GM23338 (cell line): ENCODE measurements at regions not wholly inside any gene's neighbourhood (a gene's known extent, or its start where the extent isn't known, plus 50 kb on each side); places are given as distances from the start of the nearest gene placed in this dataset.

Source experiments
- ATAC-seq: fragments of 200-7000 bp; cut with Tn5 transposase; 3 replicates; pipeline ENCODE4 v1.9.1; 2020
- DNase-seq: peaks from one replicate; pipeline ENCODE4 v3.0.0-alpha.2; 2015; ENCODE audit warnings: low spot score
- H2AFZ ChIP-seq: fragments of 200-600 bp; sonication (generic); 2 replicates; pipeline ENCODE4 v1.8.0; 2016; ENCODE audit warnings: antibody characterized with exemption, mild to moderate bottlenecking, moderate library complexity
- H3F3A ChIP-seq: fragments of 200-600 bp; sonication (generic); replicated peaks from 2 replicates; pipeline ENCODE4 v1.8.0; 2017; ENCODE audit warnings: antibody characterized with exemption, mixed run types, low read depth
- H3K27ac ChIP-seq: fragments of 200-600 bp; sonication (generic); 2 replicates; pipeline ENCODE4 v1.6.1; 2016; ENCODE audit warnings: low read depth
- H3K27me3 ChIP-seq: fragments of 200-600 bp; sonication (generic); 2 replicates; pipeline ENCODE4 v1.8.0; 2016; ENCODE audit warnings: mild to moderate bottlenecking, mixed run types, moderate library complexity; ENCODE audit not compliant: insufficient read depth
- H3K36me3 ChIP-seq: fragments of 200-600 bp; sonication (generic); 2 replicates; pipeline ENCODE4 v1.8.0; 2016; ENCODE audit warnings: mild to moderate bottlenecking; ENCODE audit not compliant: insufficient read depth
- H3K4me1 ChIP-seq: fragments of 200-600 bp; sonication (generic); 2 replicates; pipeline ENCODE4 v1.8.0; 2016; ENCODE audit warnings: mild to moderate bottlenecking, moderate library complexity; ENCODE audit not compliant: insufficient read depth
- H3K4me2 ChIP-seq: fragments of 200-600 bp; sonication (generic); 2 replicates; pipeline ENCODE4 v1.7.1; 2017; ENCODE audit warnings: mixed run types
- H3K4me3 ChIP-seq: fragments of 200-600 bp; sonication (generic); 2 replicates; pipeline ENCODE4 v1.6.1; 2016; ENCODE audit warnings: mixed run types
- H3K79me2 ChIP-seq: fragments of 200-600 bp; sonication (generic); replicated peaks from 2 replicates; pipeline ENCODE4 v1.8.0; 2017; ENCODE audit warnings: mild to moderate bottlenecking; ENCODE audit not compliant: insufficient read depth
- H3K9me2 ChIP-seq: fragments of 200-600 bp; sonication (generic); 2 replicates; pipeline ENCODE4 v1.8.0; 2017; ENCODE audit not compliant: insufficient read depth
- H4K20me1 ChIP-seq: fragments of 200-600 bp; sonication (generic); replicated peaks from 2 replicates; pipeline ENCODE4 v1.8.0; 2017; ENCODE audit warnings: mild to moderate bottlenecking; ENCODE audit not compliant: insufficient read depth
- H3K27ac Mint-ChIP-seq: 2 replicates; pipeline ENCODE4 v1.8.0; 2020; ENCODE audit warnings: inconsistent platforms, mild to moderate bottlenecking, moderate library complexity, mixed read lengths
- H3K27me3 Mint-ChIP-seq: 3 replicates; pipeline ENCODE4 v1.8.0; 2022; ENCODE audit warnings: low read depth, mild to moderate bottlenecking, moderate library complexity, mixed read lengths, inconsistent platforms; ENCODE audit not compliant: insufficient read depth, poor library complexity
- H3K36me3 Mint-ChIP-seq: 3 replicates; pipeline ENCODE4 v1.8.0; 2021; ENCODE audit warnings: low read depth, mild to moderate bottlenecking, inconsistent platforms, moderate library complexity, mixed read lengths
- H3K4me1 Mint-ChIP-seq: 3 replicates; pipeline ENCODE4 v1.8.0; 2020; ENCODE audit warnings: mild to moderate bottlenecking, inconsistent platforms, mixed read lengths
- H3K4me3 Mint-ChIP-seq: 3 replicates; pipeline ENCODE4 v1.8.0; 2021; ENCODE audit warnings: moderate library complexity, mild to moderate bottlenecking, inconsistent platforms, mixed read lengths
- H3K9me3 Mint-ChIP-seq: 3 replicates; pipeline ENCODE4 v1.8.0; 2020; ENCODE audit warnings: moderate library complexity, mild to moderate bottlenecking, inconsistent platforms, mixed read lengths
- JUNB ChIP-seq: IDR thresholded peaks from one replicate; pipeline ENCODE4 v1.6.1; 2016; ENCODE audit warnings: antibody characterized with exemption; ENCODE audit not compliant: unreplicated experiment
- NANOG ChIP-seq: IDR thresholded peaks from 2 replicates; pipeline ENCODE4 v1.6.1; 2016; ENCODE audit warnings: antibody characterized with exemption, borderline replicate concordance
- ZNF331 ChIP-seq: fragments of 250-450 bp; sonication (Bioruptor Pico); IDR thresholded peaks from 2 replicates; pipeline ENCODE4 v1.5.0; 2020; ENCODE audit warnings: low read depth, mild to moderate bottlenecking, moderate library complexity
- TF ChIP-seq, protein P1 (sequence below), 2 experiments: fragments of 200-600 bp in 1 of 2; sonication (generic) in 1 of 2; conservative IDR thresholded peaks; 2 replicates each; pipeline versions ENCODE4 v1.5.1 to v1.6.1; 2016 to 2017; ENCODE audit warnings: antibody characterized with exemption in 2 of 2, low read depth in 2 of 2, mild to moderate bottlenecking in 2 of 2, moderate library complexity in 1 of 2
- TF ChIP-seq, protein P2 (sequence below): fragments of 250-450 bp; sonication (Bioruptor Pico); IDR thresholded peaks from 2 replicates; pipeline ENCODE4 v1.5.0; 2020; ENCODE audit warnings: mild to moderate bottlenecking, moderate library complexity
- TF ChIP-seq, protein P3 (sequence below): IDR thresholded peaks from 2 replicates; pipeline ENCODE4 v1.6.1; 2016; ENCODE audit warnings: antibody characterized with exemption

DNA sequence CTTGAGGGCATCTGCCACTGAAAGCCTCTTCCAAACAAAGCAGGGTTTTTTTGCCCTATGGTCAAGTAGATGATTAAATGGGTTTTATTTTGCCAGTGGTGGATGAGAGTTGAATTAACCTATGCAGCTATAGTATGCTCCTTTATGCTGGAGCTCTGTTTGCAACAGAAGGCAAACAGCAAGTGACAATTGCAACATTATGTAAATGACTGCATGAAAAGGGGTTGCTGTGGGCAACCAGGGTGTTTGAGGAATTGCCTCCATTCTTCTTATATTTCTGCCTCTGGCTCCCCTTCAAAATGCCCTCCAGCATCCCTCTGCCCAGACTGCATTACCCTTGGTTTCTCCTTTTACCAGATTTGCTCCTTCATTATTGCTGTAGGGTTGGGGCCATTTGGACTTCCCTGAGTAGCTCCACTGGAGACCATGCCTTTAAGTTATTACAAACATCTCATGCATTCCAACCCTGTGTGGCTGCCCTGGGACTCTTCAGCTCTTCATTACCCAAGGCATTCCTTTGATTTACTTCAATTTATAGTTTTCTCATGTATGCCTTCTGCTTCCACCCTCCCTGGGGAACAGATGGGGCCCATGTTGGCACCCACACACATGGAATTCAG is 398.4 kb downstream of the PRDM2 start:
- no peak for DNase-seq
- no peaks in the 10 kb centered on the region for H4K20me1 ChIP-seq
- H3K36me3 ChIP-seq, result no peaks in the 10 kb centered on the region
- TF ChIP-seq JUNB (no peak), NANOG (no peak)
- H3K4me2 ChIP-seq, result no peak overlapping the region
- Mint-ChIP-seq H3K9me3 (no peaks in the 10 kb centered on the region), H3K4me3 (no peak overlapping the region), H3K27ac (no peak overlapping the region), H3K27me3 (peaks cover 5% of the 10 kb centered on the region), H3K4me1 (peaks cover 19% of the 10 kb centered on the region), H3K36me3 (no peaks in the 10 kb centered on the region)
- H3K27me3 ChIP-seq, result no peaks in the 10 kb centered on the region
- ATAC-seq, result no peak
- H3K4me1 ChIP-seq, result peaks cover 8% of the 10 kb centered on the region; the same call in 1 of the 2 replicates
- no peaks in the 10 kb centered on the region for H3F3A ChIP-seq
- no peaks in the 10 kb centered on the region for H3K9me2 ChIP-seq
- H2AFZ ChIP-seq, result no peak overlapping the region
- H3K4me3 ChIP-seq, result no peak overlapping the region
- no peaks in the 10 kb centered on the region for H3K79me2 ChIP-seq
- no peak overlapping the region for H3K27ac ChIP-seq

DNA sequence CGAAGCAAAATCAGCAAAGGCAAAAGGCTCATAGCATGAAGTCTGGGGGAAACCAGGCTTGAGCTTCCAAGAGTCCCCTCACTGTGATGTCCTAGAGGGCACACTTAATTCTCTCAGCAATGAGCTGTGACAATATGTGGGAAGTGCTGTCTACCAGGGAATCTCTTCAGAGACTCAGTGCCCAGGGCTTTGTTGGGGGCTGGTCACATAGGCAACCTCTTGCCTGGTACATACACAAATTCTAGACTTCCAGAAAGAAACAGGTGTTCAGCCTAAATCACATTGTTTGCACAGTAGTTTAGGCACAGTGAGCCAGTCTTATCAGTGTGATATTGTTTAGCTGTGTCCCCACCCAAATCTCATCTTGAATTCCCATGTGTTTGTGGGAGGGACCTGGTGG is 400.5 kb downstream of the PRDM2 start:
- no peak for DNase-seq
- no peaks in the 10 kb centered on the region for H3K9me3 Mint-ChIP-seq

More for the DNA sequence above, 400.5 kb downstream of the PRDM2 start:
- Histone ChIP-seq H3F3A (no peaks in the 10 kb centered on the region), H3K4me2 (no peak overlapping the region), H3K4me1 (peaks cover 8% of the 10 kb centered on the region; the same call in 1 of the 2 replicates), H3K36me3 (no peaks in the 10 kb centered on the region), H4K20me1 (no peaks in the 10 kb centered on the region), H2AFZ (no peak overlapping the region), H3K79me2 (no peaks in the 10 kb centered on the region), H3K27me3 (no peaks in the 10 kb centered on the region), H3K9me2 (peaks cover 3% of the 10 kb centered on the region; the same call in 1 of the 2 replicates), H3K27ac (no peak overlapping the region), H3K4me3 (no peak overlapping the region)
- no peaks in the 10 kb centered on the region for H3K36me3 Mint-ChIP-seq
- peaks cover 3% of the 10 kb centered on the region for H3K27me3 Mint-ChIP-seq
- H3K4me3 Mint-ChIP-seq, result no peak overlapping the region
- H3K4me1 Mint-ChIP-seq, result peaks cover 19% of the 10 kb centered on the region
- TF ChIP-seq ZNF331, result no peak
- TF ChIP-seq, protein P1, sequence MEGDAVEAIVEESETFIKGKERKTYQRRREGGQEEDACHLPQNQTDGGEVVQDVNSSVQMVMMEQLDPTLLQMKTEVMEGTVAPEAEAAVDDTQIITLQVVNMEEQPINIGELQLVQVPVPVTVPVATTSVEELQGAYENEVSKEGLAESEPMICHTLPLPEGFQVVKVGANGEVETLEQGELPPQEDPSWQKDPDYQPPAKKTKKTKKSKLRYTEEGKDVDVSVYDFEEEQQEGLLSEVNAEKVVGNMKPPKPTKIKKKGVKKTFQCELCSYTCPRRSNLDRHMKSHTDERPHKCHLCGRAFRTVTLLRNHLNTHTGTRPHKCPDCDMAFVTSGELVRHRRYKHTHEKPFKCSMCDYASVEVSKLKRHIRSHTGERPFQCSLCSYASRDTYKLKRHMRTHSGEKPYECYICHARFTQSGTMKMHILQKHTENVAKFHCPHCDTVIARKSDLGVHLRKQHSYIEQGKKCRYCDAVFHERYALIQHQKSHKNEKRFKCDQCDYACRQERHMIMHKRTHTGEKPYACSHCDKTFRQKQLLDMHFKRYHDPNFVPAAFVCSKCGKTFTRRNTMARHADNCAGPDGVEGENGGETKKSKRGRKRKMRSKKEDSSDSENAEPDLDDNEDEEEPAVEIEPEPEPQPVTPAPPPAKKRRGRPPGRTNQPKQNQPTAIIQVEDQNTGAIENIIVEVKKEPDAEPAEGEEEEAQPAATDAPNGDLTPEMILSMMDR (conservative IDR thresholded peaks at IDR 0.05; ENCODE audit: low read depth in 2 of 2), result no peak
- TF ChIP-seq, protein P2, sequence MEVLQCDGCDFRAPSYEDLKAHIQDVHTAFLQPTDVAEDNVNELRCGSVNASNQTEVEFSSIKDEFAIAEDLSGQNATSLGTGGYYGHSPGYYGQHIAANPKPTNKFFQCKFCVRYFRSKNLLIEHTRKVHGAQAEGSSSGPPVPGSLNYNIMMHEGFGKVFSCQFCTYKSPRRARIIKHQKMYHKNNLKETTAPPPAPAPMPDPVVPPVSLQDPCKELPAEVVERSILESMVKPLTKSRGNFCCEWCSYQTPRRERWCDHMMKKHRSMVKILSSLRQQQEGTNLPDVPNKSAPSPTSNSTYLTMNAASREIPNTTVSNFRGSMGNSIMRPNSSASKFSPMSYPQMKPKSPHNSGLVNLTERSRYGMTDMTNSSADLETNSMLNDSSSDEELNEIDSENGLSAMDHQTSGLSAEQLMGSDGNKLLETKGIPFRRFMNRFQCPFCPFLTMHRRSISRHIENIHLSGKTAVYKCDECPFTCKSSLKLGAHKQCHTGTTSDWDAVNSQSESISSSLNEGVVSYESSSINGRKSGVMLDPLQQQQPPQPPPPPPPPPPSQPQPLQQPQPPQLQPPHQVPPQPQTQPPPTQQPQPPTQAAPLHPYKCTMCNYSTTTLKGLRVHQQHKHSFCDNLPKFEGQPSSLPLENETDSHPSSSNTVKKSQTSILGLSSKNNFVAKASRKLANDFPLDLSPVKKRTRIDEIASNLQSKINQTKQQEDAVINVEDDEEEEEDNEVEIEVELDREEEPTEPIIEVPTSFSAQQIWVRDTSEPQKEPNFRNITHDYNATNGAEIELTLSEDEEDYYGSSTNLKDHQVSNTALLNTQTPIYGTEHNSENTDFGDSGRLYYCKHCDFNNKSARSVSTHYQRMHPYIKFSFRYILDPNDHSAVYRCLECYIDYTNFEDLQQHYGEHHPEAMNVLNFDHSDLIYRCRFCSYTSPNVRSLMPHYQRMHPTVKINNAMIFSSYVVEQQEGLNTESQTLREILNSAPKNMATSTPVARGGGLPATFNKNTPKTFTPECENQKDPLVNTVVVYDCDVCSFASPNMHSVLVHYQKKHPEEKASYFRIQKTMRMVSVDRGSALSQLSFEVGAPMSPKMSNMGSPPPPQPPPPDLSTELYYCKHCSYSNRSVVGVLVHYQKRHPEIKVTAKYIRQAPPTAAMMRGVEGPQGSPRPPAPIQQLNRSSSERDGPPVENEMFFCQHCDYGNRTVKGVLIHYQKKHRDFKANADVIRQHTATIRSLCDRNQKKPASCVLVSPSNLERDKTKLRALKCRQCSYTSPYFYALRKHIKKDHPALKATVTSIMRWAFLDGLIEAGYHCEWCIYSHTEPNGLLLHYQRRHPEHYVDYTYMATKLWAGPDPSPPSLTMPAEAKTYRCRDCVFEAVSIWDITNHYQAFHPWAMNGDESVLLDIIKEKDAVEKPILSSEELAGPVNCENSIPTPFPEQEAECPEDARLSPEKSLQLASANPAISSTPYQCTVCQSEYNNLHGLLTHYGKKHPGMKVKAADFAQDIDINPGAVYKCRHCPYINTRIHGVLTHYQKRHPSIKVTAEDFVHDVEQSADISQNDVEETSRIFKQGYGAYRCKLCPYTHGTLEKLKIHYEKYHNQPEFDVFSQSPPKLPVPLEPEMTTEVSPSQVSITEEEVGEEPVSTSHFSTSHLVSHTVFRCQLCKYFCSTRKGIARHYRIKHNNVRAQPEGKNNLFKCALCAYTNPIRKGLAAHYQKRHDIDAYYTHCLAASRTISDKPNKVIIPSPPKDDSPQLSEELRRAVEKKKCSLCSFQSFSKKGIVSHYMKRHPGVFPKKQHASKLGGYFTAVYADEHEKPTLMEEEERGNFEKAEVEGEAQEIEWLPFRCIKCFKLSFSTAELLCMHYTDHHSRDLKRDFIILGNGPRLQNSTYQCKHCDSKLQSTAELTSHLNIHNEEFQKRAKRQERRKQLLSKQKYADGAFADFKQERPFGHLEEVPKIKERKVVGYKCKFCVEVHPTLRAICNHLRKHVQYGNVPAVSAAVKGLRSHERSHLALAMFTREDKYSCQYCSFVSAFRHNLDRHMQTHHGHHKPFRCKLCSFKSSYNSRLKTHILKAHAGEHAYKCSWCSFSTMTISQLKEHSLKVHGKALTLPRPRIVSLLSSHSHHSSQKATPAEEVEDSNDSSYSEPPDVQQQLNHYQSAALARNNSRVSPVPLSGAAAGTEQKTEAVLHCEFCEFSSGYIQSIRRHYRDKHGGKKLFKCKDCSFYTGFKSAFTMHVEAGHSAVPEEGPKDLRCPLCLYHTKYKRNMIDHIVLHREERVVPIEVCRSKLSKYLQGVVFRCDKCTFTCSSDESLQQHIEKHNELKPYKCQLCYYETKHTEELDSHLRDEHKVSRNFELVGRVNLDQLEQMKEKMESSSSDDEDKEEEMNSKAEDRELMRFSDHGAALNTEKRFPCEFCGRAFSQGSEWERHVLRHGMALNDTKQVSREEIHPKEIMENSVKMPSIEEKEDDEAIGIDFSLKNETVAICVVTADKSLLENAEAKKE (CRISPR knock-in tag), result no peak
- TF ChIP-seq, protein P3, sequence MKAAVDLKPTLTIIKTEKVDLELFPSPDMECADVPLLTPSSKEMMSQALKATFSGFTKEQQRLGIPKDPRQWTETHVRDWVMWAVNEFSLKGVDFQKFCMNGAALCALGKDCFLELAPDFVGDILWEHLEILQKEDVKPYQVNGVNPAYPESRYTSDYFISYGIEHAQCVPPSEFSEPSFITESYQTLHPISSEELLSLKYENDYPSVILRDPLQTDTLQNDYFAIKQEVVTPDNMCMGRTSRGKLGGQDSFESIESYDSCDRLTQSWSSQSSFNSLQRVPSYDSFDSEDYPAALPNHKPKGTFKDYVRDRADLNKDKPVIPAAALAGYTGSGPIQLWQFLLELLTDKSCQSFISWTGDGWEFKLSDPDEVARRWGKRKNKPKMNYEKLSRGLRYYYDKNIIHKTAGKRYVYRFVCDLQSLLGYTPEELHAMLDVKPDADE, result no peak
- no peak for TF ChIP-seq NANOG
- H3K27ac Mint-ChIP-seq, result no peak overlapping the region
- no peak for ATAC-seq
